NT2/D1 (cell line): ENCODE measurements at regions not wholly inside any gene's neighbourhood (a gene's known extent, or its start where the extent isn't known, plus 50 kb on each side); places are given as distances from the start of the nearest gene placed in this dataset.

ENCODE experiments used
- DNase-seq: peaks from one replicate; pipeline ENCODE4 v3.0.0-alpha.2; 2011; ENCODE audit warnings: low read depth, low spot score
- H3K27me3 ChIP-seq: 2 replicates; pipeline ENCODE4 v1.6.0; 2011; ENCODE audit warnings: mild to moderate bottlenecking; ENCODE audit not compliant: insufficient read length, insufficient read depth
- H3K36me3 ChIP-seq: 2 replicates; pipeline ENCODE4 v1.6.1; 2011; ENCODE audit warnings: mild to moderate bottlenecking, low read length, mixed read lengths; ENCODE audit not compliant: insufficient read depth, insufficient read length
- H3K4me1 ChIP-seq: 2 replicates; pipeline ENCODE4 v1.5.1; 2011; ENCODE audit not compliant: insufficient read depth, insufficient read length
- H3K4me3 ChIP-seq: 2 replicates; pipeline ENCODE4 v1.5.1; 2011; ENCODE audit warnings: low read depth; ENCODE audit not compliant: insufficient read length
- H3K9ac ChIP-seq: 2 replicates; pipeline ENCODE4 v1.6.0; 2011; ENCODE audit warnings: low read depth; ENCODE audit not compliant: insufficient read length
- H3K9me3 ChIP-seq: 2 replicates; pipeline ENCODE4 v1.5.1; 2011; ENCODE audit warnings: mild to moderate bottlenecking, low read length; ENCODE audit not compliant: insufficient read depth
- SUZ12 ChIP-seq: IDR thresholded peaks from 2 replicates; pipeline ENCODE4 v1.6.1; 2011; ENCODE audit not compliant: insufficient read length, insufficient read depth; ENCODE audit errors: extremely low read depth
- YY1 ChIP-seq: IDR thresholded peaks from 2 replicates; pipeline ENCODE4 v1.6.1; 2011; ENCODE audit not compliant: insufficient read length, insufficient read depth
- ZNF274 ChIP-seq: IDR thresholded peaks from 2 replicates; pipeline ENCODE4 v1.6.1; 2011; ENCODE audit warnings: mild to moderate bottlenecking, low read depth, low read length

DNA sequence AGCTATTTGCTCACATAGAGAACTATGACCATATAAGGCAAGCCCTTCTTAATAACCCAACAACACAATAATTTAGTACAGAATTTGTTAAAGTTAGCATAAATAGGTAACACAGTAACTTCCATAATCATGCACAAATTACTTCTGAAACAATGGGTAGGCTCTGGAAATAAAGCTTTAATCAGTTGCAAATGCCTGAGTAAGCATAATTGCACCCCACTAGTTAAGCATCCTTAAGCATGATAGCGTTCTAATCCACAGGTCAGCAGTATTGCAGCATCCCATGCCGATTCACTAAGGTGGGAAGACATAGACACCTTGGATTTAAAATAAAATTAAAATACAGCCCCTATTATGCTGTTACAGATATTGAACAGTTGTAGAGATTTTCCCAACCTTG lies 161.7 kb downstream of the DHX15 start:
- no peak for TF ChIP-seq YY1
- TF ChIP-seq SUZ12 = no peak
- no peak for TF ChIP-seq ZNF274
- Histone ChIP-seq H3K36me3 (no peaks in the 10 kb centered on the region), H3K27me3 (no peaks in the 10 kb centered on the region), H3K9ac (no peak overlapping the region), H3K9me3 (0 out of 2 replicates have a peak, but pooled peaks cover 8% of the 10 kb centered on the region), H3K4me3 (no peak overlapping the region), H3K4me1 (no peaks in the 10 kb centered on the region)
- no peak for DNase-seq

DNA sequence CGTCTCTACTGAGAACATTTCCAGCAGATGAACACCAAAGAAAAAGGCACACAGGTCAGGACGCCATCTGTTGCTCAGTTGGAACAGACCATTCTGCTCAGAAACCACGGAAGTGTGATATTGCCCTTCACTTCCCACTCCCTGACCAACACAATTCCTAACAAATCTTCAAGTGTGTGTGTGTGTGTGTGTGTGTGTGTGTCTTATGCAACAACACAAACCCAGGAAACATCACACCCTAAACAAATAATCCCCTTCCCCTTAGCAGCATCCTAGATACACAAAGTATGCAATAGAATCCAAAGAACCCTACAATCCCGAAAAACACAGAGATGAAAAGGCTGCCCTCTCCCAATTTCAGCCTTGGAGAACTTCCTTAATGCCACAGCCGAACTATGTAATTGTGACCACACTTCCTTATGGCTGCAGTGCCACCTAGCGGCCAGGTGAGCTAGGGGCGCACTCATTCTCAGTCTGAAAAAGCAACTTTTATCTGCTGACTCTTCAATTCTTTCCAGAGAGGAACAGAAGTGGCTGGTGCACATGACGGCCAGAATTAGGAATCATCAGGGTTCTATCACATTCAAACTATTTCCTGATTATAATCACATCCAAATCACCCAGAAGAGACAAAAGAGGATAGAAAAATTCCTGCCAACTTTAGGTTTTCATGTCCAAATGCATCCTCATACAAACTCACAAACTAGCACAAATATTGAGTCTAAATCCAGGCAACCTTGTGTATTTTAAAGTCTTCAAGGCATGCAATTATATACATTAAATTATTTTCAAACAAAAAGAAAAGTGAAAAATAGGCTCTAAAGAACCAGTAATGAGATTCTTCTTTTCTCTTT lies 164.9 kb downstream of the DHX15 start:
- Histone ChIP-seq H3K27me3 (peaks cover 27% of the 10 kb centered on the region), H3K9me3 (0 out of 2 replicates have a peak, but pooled peaks cover 8% of the 10 kb centered on the region), H3K9ac (no peak overlapping the region), H3K4me3 (no peak overlapping the region), H3K36me3 (no peaks in the 10 kb centered on the region), H3K4me1 (no peaks in the 10 kb centered on the region)
- peak; percentile 66 for DNase-seq
- TF ChIP-seq ZNF274 = no peak
- TF ChIP-seq SUZ12 = no peak
- no peak for TF ChIP-seq YY1

DNA sequence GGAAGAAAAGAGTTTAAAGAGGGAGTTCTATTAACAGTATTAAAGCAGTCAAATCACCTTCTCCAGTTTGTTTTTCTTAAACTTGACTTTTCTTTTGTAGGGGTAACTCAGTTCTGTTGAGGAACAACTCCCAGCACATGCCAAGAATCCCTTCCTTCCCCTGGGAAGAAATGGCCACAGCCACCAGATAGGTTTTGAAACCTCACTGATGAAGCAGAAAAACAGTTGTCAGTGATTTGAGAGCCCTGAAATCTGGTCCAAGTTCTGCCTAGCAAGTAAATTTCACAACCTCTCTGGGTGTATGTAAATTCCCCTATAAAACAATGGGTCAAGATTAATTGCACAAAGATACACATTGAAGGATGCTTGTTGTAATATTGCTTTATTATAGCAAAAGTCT lies 167.1 kb downstream of the DHX15 start:
- Histone ChIP-seq H3K4me3 (no peak overlapping the region), H3K27me3 (peaks cover 34% of the 10 kb centered on the region), H3K9ac (no peak overlapping the region), H3K36me3 (no peaks in the 10 kb centered on the region), H3K4me1 (no peaks in the 10 kb centered on the region), H3K9me3 (0 out of 2 replicates have a peak, but pooled peaks cover 4% of the 10 kb centered on the region)
- DNase-seq = no peak
- TF ChIP-seq ZNF274 = no peak

DNA sequence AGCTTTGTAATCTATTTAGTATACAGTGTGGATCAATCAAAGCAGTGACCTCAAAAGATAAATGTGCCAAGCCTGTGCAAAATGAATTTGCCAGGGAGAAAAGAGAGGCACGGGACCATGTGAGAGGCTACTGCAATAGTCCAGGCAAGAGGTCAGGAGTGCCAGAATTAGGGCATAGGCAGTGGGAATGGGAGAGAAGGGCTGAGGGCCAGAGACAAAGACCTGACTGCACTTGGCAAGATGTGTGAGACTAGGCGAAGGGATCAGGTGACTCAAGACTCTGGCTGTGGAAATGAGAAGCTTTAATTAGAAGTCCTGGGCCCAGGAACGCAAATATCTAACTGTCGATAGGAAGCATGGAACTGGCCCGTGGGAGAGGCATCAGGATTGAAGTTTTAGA lies 168.1 kb downstream of the DHX15 start:
- DNase-seq = no peak
- TF ChIP-seq YY1 (no peak), ZNF274 (no peak)
- no peaks in the 10 kb centered on the region for H3K4me1 ChIP-seq
- H3K36me3 ChIP-seq = no peaks in the 10 kb centered on the region
- H3K27me3 ChIP-seq = peaks cover 43% of the 10 kb centered on the region
- no peak overlapping the region for H3K9ac ChIP-seq
- no peak overlapping the region for H3K4me3 ChIP-seq
- H3K9me3 ChIP-seq = 0 out of 2 replicates have a peak, but pooled peaks cover 4% of the 10 kb centered on the region

DNA sequence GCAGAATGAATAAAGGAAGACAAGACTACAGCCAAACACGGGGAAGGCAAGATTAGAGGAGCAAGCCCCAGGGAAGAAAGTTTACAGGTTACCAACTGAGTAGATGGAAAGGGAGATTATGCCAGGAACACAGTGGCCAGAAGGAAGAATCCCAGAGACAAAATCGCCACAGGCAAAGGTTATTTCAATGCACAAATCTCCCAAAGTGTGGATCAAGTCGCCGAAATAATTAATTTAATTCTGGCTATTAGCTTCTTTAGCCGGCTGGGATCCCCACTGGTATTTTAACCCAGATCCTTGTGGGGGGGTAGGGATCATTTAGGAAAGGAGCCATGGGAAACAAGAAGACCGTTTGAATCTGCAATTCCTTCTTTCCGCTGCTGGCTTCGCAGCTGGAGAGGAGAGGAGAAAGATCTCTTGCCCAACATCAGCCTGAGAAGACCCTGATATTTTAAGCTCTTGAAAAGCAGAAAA lies 171.0 kb downstream of the DHX15 start:
- H3K9ac ChIP-seq = no peak overlapping the region
- no peak for TF ChIP-seq YY1
- no peak for TF ChIP-seq SUZ12
- no peak for TF ChIP-seq ZNF274
- H3K36me3 ChIP-seq = no peaks in the 10 kb centered on the region
- H3K4me3 ChIP-seq = no peak overlapping the region
- H3K27me3 ChIP-seq = peaks cover 58% of the 10 kb centered on the region
- DNase-seq = peak; percentile 60
- H3K9me3 ChIP-seq = peaks cover 14% of the 10 kb centered on the region; the same call in 1 of the 2 replicates
- H3K4me1 ChIP-seq = no peaks in the 10 kb centered on the region

DNA sequence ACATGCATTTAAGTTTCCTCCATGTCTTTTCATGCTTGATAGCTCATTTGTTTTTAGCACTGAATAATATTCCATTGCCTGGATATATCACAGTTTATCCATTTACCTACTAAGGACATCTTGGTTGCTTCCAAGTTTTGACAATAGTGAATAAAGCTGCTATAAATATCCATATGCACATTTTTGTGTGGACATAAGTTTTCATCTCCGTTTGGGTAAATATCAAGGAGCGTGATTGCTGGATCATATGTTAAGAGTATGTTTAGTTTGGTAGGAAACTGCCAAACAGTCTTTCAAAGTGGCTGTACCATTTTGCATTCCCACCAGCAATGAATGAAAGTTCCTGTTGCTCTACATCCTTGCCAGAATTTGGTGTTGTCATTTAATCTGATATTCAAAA lies 172.5 kb downstream of the DHX15 start:
- Histone ChIP-seq H3K9ac (no peak overlapping the region), H3K9me3 (peaks cover 22% of the 10 kb centered on the region; the same call in 1 of the 2 replicates), H3K36me3 (no peaks in the 10 kb centered on the region), H3K27me3 (peaks cover 63% of the 10 kb centered on the region), H3K4me1 (no peaks in the 10 kb centered on the region), H3K4me3 (no peak overlapping the region)
- TF ChIP-seq SUZ12 = no peak
- TF ChIP-seq YY1 = no peak
- DNase-seq = no peak

DNA sequence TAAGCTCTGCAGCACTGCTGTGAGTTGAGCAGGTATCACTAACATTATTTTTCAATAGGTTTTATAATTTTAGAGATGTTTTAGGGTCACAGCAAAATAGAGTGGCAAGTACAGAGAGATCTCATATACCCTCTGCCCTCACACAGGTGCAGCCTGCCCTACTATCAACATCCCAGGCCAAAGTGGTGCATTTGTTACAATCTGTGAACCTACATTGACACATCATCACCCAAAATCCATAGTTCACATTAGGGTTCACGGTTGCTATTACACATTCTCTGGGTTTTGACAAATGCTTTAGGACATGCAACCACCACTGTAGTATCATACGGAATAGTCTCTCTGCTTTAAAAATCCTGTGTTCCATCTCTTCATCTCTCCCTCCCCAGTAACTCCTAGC lies 173.1 kb downstream of the DHX15 start:
- TF ChIP-seq ZNF274 (no peak), SUZ12 (no peak)
- H3K9me3 ChIP-seq = peaks cover 22% of the 10 kb centered on the region; the same call in 1 of the 2 replicates
- no peaks in the 10 kb centered on the region for H3K36me3 ChIP-seq
- DNase-seq = no peak
- H3K4me1 ChIP-seq = no peaks in the 10 kb centered on the region
- H3K9ac ChIP-seq = no peak overlapping the region
- peaks cover 64% of the 10 kb centered on the region for H3K27me3 ChIP-seq
- no peak overlapping the region for H3K4me3 ChIP-seq
